ENCODE measurements at regions not wholly inside any gene's neighbourhood (a gene's known extent, or its start where the extent isn't known, plus 50 kb on each side); places are given as distances from the start of the nearest gene placed in this dataset.

GRCh38 chr5:158463188-158463587, 604.2 kb upstream of the CLINT1 start:
- H3K27ac ChIP-seq (replicated peaks): no peak overlapping the region
- no peak overlapping the region for H3K4me3 ChIP-seq (replicated peaks; ENCODE audit: insufficient read depth, low read length)
- no peak for TF ChIP-seq GABPA (IDR thresholded peaks at IDR 0.05; ENCODE audit: low read depth)
- no peak for TF ChIP-seq CTCF (IDR thresholded peaks at IDR 0.05; ENCODE audit: insufficient read depth, low read length)
- no peak for TF ChIP-seq REST (IDR thresholded peaks at IDR 0.05; ENCODE audit: insufficient replicate concordance, low read depth)
- TF ChIP-seq POLR2AphosphoS5 (IDR thresholded peaks at IDR 0.05; ENCODE audit: low read depth): no peak
- TF ChIP-seq SPI1 (IDR thresholded peaks at IDR 0.05; ENCODE audit: borderline replicate concordance, low read depth): no peak
- no peak for DNase-seq (ENCODE audit: low read depth in 1 of 2, low spot score in 1 of 2)
- H3K27me3 ChIP-seq (ENCODE audit: insufficient read depth, poor library complexity, severe bottlenecking): no peaks in the 10 kb centered on the region

- no peak for DNase-seq (ENCODE audit: low read depth in 1 of 2, low spot score in 1 of 2)
- H3K27me3 ChIP-seq (ENCODE audit: insufficient read depth, poor library complexity, severe bottlenecking): no peaks in the 10 kb centered on the region
- no peak overlapping the region for H3K27ac ChIP-seq (replicated peaks)
- no peak overlapping the region for H3K4me3 ChIP-seq (replicated peaks; ENCODE audit: insufficient read depth, low read length)
- no peak for TF ChIP-seq SPI1 (IDR thresholded peaks at IDR 0.05; ENCODE audit: borderline replicate concordance, low read depth)
- no peak for TF ChIP-seq POLR2AphosphoS5 (IDR thresholded peaks at IDR 0.05; ENCODE audit: low read depth)
- TF ChIP-seq GABPA (IDR thresholded peaks at IDR 0.05; ENCODE audit: low read depth): no peak
- no peak for TF ChIP-seq CTCF (IDR thresholded peaks at IDR 0.05; ENCODE audit: insufficient read depth, low read length)
- TF ChIP-seq REST (IDR thresholded peaks at IDR 0.05; ENCODE audit: insufficient replicate concordance, low read depth): no peak
These were observed 603.6 kb upstream of the CLINT1 start for GRCh38 chr5:158462349-158463114.

GRCh38 chr5:158461240-158461854, 602.4 kb upstream of the CLINT1 start:
- TF ChIP-seq GABPA (IDR thresholded peaks at IDR 0.05; ENCODE audit: low read depth): no peak
- TF ChIP-seq POLR2AphosphoS5 (IDR thresholded peaks at IDR 0.05; ENCODE audit: low read depth): no peak
- no peak for TF ChIP-seq CTCF (IDR thresholded peaks at IDR 0.05; ENCODE audit: insufficient read depth, low read length)
- TF ChIP-seq REST (IDR thresholded peaks at IDR 0.05; ENCODE audit: insufficient replicate concordance, low read depth): no peak
- no peak for TF ChIP-seq SPI1 (IDR thresholded peaks at IDR 0.05; ENCODE audit: borderline replicate concordance, low read depth)
- Histone ChIP-seq H3K27ac (replicated peaks) (no peak overlapping the region), H3K27me3 (ENCODE audit: insufficient read depth, poor library complexity, severe bottlenecking) (no peaks in the 10 kb centered on the region), H3K4me3 (replicated peaks; ENCODE audit: insufficient read depth, low read length) (no peak overlapping the region)
- no peak for DNase-seq (ENCODE audit: low read depth in 1 of 2, low spot score in 1 of 2)

All from HL-60 (cell line).